HTR-8/SVneo (cell line): ENCODE measurements at regions not wholly inside any gene's neighbourhood (a gene's known extent, or its start where the extent isn't known, plus 50 kb on each side); places are given as distances from the start of the nearest gene placed in this dataset.

Source experiments
- DNase-seq: peaks from one replicate; pipeline ENCODE4 v3.0.0; 2011; ENCODE audit warnings: low spot score, mixed read lengths; ENCODE audit not compliant: insufficient read length
- FAIRE-seq: peaks from 2 replicates; lab custom pipeline; 2011; peaks lifted over from hg19 to GRCh38; lab: Jason Lieb, UNC

DNA sequence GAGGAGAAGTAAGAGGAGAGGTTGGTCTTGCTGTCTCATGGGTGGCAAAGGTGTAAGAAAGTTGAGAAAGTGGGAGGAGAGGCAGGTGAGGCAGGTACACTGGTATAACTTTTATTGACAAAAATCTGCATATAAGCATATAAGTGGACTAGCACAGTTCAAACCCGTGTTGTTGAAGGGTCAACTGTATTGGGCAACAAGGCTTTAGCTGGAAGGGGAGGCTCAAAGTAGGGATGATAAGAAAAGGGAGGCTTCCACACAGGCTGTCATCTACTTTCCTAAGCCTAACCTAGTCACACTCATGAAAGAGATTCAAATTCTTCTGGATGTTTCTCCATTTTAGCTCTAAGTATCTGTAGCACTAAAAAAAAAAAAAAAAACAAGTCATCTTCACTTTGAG is 188.1 kb upstream of the SEMA6D start:
- FAIRE-seq (no peak), DNase-seq (no peak)

DNA sequence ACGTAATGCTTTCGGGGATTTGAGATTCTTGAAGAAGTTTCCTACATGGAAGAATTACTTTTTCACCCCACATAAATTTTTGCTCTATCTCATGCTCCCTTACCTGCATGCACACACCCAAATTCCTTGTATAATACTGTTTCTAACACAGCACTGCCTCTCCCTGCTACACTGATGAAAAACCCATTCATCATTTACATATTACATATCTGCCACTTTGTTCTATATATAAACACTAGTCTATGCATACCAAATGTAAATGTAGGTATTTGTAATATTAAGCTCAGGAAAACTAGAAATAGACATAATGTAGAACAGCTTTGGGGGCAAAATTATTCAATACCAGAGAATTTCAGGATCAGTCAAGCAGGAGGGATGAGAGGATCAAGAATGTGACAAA is 182.6 kb upstream of the SEMA6D start:
- DNase-seq, result no peak
- FAIRE-seq, result no peak

DNA sequence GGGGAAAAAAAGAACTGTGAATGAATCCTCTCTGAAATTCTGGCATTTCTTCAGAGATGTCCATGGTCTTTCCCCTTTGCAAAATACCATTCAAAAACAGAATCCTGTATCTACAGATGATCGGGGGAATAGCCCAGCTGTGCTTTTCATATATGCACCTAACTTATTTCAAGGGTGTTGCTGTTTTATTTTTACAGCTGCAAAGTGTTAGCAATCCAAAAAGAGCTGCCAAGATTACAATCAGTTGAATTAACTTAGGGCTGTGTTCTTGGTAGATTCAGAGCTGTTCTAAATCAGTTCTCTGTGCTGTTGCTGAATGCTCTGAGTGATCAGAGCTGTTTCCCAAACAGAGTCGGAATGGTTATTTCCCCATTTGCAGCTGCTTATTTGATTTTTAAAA is 175.7 kb upstream of the SEMA6D start:
- FAIRE-seq, result no peak
- DNase-seq, result no peak

DNA sequence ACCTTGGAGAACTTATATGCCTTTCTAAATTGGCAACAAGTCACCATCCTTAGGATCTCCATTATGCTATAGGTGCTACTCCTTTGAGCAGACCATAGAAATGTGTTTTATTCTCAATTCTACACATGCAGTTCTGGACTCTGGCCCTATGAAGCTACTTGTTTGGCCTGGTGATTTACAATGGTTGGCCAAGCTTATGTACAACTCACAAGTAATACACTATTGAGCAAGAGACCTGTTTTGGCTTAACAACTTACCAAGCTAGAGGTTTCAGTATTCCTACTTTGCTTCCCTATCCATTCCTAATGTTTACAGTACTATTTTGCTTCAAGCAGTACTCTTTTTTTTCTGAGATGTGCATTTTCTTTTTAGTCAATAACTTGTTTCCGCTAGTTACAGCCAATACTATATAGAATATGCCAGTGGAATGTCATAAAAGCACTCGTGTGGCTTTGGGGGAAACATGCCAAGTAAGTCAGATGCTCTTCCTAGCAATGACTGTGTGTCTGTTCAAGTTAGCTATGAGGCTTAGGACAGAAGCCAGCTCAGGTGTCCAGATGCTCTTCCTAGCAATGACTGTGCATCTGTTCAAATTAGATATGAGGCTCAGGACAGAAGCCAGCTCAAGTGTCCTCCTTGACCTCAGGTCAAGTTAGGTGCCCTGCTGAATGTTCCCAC is 174.9 kb upstream of the SEMA6D start:
- DNase-seq (no peak), FAIRE-seq (no peak)

DNA sequence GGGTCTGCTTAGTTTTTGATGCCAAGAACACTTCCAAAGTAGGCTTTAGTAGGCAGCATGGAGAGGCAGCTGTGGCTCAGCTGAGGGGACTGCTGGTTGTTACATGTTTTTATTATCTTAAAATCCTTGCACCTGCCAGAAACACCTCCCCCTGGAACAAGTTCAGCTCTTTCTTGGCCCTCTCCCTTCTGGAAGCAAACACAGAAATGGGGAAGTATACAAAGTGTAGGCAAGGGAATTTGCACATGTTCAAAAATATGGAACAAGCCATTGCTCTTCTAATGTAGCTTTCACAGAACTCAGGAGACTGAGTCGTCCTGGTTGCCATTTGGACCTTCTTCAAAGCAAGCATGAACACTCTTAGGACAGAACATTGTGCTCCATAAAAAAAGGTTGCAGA is 169.1 kb upstream of the SEMA6D start:
- DNase-seq (no peak), FAIRE-seq (no peak)

DNA sequence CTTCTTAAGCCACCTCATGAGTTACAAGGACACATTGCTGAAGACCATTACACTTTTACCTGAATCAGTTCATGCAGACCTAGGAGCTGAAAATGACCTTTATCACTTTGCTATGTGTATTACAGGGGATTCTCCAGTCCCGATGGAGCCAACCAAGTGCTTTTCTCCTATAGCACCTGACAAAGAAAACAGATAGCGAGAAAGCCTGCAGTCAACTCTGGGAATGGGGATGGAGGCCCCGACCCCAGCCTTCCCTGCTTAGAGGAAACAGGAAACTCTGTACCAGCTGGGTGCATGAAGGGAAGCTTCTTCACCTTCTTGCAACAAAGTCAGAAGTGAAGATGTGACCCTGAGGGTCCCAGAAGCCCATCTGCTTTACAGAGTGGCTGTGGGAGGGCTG is 168.3 kb upstream of the SEMA6D start:
- FAIRE-seq, result no peak

DNA sequence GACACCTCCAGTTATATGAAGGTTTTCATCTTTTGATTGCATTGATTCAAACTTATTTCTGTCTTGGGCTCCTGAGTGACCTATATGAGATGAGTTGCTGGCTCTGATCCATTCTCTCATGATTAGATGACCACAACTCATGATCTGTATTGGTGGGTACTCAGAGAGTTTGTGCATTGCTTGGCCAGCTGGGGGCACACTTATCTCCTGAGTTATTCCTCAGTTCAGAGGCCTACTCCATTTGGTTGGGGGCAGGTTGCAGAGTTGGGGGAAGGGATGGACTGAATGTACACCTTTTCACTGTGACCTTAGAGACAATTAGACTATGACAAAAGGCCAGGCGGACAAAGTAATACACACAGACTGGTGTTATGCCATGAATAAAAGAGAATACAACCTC is 166.2 kb upstream of the SEMA6D start:
- DNase-seq (no peak), FAIRE-seq (no peak)

More for the DNA sequence above, 168.3 kb upstream of the SEMA6D start:
- no peak for DNase-seq

DNA sequence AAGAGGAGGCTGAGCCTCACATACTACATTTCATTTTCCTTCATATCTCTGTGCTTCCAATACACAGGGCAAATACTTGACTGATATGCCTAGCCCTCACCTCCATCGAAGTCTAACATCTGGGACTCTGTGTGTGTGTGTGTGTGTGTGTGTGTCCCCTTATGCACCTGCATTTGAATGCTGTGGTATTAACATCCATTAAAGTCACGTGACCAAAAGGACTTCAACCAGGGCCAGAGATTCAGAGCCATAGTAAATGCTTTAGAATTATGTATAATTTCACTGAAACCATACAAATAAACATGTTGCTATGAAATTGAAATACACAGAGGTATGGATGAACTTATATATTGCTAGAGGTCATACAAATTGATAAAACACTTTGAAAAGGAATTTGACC is 165.8 kb upstream of the SEMA6D start:
- DNase-seq (no peak), FAIRE-seq (no peak)

DNA sequence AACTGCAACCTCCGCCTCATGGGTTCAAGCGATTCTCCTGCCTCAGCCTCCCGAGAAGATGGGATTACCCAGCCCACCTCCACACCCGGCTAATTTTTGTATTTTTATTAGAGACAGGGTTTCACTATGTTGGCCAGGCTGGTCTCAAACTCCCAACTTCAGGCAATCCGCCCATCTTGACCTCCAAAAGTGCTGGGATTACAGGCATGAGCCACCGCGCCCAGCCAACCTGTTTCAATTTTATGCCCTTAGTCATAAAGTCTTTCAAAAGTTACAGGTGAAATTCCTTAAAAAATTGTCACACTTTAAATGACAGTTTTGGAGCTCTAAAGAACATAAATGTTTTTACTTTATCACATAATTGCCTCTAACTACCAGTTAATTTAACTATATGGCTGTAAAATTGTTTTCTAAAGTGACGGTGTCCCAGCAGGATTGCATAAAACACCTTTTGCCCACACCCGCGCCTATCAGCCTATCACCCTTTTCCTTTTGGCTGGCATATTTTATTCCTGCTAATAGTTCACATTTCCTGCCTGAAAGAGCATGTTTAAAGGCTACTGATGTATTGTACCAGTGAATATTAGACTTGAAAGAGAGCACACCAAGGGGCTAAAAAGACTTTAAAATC is 164.2 kb upstream of the SEMA6D start:
- FAIRE-seq (no peak), DNase-seq (no peak)

DNA sequence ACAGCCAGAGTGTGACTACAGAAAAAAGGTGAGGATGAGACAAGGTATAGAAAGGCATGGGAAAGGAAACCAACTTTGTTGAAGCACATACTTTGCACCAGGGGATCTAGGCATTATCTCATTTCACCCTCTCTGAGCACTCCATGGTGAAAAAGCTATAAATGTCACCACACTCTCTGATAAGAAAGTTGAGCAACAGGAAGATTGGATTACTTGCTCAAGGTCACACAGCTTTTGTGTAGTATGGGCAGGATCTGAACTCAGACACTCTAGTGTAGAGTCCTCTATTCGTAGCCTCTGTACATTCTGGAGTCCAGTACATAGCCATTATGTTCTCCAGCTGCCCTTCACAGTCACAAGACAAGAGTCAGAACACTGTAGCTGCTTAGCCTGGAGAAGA is 163.4 kb upstream of the SEMA6D start:
- no peak for DNase-seq
- no peak for FAIRE-seq

DNA sequence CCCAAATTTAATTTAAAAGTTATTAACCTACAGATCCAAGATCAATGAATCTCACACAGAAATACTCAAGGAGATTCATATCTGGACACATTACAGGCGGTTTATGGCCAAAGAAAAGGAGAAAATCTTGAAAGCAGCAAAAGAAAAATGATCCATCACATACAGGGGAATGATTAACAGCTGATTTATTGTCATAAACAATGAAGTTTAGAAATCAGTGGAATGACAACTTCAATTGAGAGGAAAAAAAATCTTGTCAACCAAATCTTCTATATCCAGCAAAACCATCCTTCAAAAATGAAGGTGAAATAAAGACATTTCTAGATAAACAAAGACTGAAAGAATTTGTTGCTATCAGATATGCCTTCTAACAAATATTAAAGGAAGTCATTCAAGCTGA is 156.2 kb upstream of the SEMA6D start:
- FAIRE-seq (no peak), DNase-seq (no peak)

DNA sequence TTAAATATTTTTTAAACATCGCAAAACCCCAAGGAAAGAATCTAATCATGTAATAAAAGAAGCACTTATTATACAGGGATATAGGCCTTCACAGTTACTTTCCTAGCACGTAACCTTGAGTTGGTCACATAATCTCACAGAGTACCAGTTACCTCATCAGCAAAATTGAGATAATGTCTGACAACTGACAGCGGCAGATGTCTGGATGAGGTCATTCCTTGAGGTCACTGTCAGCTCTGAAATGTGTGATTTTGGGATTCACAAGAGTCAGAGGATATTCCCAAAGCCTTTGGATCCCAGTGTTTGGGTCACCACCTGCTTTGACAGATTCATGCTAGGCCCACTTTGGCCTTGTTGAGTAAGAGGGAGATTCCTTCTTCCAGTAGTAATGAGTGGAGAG is 151.4 kb upstream of the SEMA6D start:
- no peak for FAIRE-seq
- DNase-seq, result no peak

DNA sequence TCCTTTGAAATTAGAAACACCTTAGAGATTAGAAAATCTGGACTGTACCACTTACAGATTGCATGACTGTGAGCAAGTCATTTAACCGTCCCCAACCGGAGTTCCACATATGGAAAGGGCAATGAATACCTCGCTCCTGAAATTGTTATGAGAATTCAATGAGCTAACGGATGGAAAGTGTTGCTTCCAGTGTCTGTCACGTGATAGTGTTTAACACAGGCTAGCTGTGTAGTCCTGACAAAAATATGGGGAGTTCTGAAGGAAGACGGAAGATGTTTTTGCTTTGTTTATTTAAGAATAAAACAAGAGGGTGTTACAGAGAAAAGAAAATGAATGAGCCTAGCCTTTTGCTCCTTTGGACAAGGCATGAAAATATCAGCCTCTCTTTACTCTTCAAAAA is 150.7 kb upstream of the SEMA6D start:
- FAIRE-seq, result no peak
- no peak for DNase-seq

DNA sequence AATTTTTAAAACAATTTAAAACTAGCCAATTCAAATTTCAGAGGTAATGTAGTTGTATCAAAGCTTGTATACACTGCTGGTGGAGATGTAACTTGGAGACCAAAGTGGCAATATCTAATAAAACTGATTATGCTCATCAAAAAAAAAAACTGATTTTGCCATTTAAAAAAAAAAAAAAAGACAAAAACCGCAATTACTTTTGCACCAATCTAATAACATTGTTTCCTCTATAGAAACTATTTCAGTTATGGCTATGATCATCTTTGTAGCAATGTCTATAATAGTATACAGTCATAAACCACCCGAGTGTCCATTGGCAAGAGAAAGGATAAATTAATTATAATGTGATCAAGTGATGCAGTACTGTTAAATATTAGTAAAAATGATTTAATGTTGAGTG is 149.3 kb upstream of the SEMA6D start:
- DNase-seq (no peak), FAIRE-seq (no peak)

DNA sequence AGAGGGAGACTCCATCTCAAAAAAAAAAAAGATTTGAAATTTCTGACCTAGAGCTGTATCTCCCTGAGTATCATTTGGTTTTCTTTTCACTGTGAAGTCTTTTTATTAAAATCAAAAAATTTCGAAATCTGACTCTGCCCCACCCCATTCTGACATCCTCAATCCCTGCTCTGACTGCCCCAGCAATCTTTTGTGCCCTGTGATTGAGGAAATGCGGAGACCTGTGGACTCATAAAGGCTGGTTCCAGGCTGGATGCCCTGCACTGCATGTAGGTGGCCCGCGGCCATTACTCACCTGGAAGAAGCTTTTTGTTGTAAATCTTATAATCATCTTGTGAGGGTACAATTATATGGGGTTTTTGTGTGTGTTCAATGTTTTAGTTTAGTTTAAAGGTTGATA is 147.3 kb upstream of the SEMA6D start:
- FAIRE-seq, result no peak
- no peak for DNase-seq

DNA sequence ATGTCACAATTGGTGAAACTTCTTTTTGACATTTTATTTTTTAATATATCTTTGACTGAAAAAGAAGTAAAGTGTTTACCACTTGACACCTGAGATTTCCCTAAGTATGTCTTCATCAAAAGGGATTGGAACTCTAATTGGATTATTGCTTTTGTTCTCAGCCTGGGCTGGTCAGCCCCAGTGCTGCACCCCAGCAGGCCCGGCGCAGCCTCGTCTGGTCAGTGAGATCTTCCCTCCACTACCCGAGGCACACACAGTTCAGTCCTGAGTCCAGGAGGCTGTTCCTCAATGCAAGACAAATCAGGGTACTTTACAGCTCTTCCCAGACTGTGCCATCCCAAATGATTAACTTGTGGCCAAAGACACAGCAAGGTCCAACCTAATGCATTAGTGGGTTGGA is 146.9 kb upstream of the SEMA6D start:
- FAIRE-seq (no peak), DNase-seq (no peak)

DNA sequence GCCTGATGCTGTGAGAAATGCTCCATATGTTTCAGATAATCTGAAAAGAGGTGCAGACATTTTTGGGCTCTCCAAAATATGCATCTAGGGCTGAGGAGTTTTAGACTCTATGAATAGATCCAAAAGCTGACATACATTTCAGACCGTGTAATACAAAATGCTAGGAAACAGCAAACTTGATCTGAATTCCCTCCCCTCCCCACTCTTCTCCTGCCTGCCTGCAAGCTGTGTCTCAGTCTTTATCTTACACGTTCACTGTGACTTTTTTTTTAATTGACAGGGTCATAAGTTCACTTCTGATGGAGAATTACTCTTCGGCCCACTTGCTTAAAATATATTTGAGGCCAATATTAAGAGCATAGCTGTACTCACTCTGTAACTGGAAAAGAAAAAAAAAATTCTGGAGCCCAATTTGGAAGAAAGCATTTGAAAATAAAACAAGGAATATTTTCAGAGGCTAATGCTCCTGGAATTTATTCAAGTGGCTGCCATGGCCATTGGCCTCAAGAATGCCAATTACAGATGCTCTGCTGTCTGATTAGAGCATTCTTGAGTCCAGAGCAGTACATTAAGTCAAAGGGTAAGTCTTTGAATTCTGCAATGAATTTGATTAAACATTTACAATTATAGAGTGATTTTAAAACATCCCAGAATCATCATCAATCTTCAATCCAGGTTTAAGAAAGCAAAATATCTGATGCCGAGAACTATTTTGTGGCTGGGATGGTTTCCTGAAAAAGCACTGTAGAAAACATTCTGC is 146.2 kb upstream of the SEMA6D start:
- FAIRE-seq (no peak), DNase-seq (no peak)

DNA sequence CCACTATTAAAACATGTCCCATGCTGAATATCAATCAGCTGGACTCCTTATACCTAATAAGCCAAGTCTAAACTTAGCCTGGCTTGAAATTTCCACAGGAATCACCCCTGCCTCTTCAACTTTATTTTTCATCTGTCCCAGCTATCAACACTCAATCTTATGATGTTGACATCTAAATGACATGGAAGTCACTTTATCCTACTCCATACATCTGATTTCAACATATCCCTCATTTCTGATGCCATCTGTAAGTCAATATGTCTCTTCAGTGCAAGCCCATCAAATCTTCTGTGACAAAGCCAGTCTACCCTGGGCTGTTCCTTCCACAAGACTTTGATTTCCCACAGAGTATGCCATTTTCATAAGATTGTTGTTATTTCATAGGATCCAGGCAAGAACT is 143.6 kb upstream of the SEMA6D start:
- no peak for DNase-seq
- no peak for FAIRE-seq

DNA sequence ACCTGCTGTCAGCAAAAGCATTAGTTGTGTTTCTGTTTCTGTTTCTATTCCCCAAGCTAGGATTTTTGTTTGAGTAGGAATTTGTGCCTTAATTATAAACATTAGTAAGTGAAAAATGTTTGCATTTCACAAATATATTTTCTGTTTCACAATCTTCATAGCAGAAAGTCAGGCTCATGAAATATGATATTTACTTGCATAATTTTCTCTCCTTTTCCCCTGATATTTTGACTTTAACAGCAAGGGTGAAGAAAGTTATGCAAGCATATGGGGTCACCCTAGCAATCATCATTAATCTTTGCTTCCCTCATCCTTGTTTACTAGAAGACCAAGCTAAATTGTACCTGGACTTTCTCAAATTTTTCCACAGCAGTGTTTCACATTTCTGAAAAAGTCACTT is 140.3 kb upstream of the SEMA6D start:
- no peak for DNase-seq
- no peak for FAIRE-seq

DNA sequence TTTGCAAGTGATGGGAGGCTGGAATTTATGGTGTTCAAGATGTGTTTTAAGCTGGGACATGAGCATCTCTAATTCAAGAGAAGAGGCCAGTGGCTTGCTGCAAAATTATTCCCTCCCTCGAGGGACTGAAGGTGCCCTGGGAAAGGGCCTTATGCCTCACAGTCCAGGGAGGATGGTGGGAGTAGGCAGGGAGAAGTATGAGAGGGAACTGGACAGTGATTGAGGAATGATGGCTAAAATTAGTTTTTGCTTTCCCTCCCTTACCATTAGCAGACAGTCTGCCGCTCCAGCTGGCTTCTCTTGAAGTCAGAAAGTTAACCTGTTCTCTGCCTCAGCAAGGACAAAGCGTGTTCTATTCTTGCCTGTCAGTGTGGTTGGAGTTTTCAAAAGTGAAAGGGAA is 139.8 kb upstream of the SEMA6D start:
- DNase-seq (no peak), FAIRE-seq (no peak)

DNA sequence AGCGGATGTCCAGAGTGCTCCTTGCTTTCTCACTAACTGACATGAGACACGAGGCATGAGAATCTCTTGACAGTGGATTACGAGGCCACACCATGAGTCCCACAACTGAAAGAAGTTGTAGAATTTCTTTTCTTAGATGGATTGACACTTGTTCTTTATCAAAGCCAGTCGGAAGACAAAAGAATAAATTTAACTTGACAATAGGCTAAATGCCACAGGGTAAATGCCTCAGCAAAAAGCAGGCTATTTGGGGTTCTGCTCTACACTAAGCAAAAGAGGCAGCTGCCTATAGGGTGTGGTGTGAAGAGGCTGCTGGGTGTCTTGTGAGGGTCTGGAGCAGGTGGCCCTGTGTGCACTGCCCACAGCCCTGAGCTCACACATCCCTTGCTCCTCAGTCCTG is 135.1 kb upstream of the SEMA6D start:
- DNase-seq, result no peak
- FAIRE-seq, result no peak

DNA sequence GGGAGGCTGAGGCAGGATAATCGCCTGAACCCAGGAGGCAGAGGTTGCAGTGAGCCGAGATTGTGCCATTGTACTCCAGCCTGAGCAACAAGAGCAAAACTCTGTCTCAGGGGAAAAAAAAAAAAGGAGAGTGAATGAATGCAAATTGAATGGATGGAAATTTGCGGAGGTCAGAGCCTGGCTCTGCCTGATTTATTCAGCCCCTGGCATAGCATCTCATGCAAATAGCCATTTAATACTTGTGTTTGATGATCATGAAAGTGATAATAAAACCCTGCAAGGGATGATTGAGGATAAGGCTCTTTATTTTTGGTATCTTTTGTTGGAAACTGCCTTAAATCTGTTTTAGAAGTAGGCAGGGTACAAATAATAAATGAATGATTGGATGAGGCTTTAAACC is 133.0 kb upstream of the SEMA6D start:
- DNase-seq (no peak), FAIRE-seq (no peak)
